ENCODE measurements at regions not wholly inside any gene's neighbourhood (a gene's known extent, or its start where the extent isn't known, plus 50 kb on each side); places are given as distances from the start of the nearest gene placed in this dataset.
"Not testable (repeated sequence)": the region's sequence is repeated elsewhere in the genome, so short reads cannot be mapped to it uniquely, and the experiment has no call there.

GRCh38 chr6:55034752-55035151 lies 139.6 kb upstream of the HCRTR2 start:
- Histone ChIP-seq H3K4me3 (no peak overlapping the region), H3K27me3 (no peaks in the 10 kb centered on the region), H3K4me1 (no peaks in the 10 kb centered on the region), H3K27ac (no peak overlapping the region), H3K36me3 (no peaks in the 10 kb centered on the region), H3K9me3 (replicated peaks) (no peaks in the 10 kb centered on the region)
- no peak for DNase-seq

DNA sequence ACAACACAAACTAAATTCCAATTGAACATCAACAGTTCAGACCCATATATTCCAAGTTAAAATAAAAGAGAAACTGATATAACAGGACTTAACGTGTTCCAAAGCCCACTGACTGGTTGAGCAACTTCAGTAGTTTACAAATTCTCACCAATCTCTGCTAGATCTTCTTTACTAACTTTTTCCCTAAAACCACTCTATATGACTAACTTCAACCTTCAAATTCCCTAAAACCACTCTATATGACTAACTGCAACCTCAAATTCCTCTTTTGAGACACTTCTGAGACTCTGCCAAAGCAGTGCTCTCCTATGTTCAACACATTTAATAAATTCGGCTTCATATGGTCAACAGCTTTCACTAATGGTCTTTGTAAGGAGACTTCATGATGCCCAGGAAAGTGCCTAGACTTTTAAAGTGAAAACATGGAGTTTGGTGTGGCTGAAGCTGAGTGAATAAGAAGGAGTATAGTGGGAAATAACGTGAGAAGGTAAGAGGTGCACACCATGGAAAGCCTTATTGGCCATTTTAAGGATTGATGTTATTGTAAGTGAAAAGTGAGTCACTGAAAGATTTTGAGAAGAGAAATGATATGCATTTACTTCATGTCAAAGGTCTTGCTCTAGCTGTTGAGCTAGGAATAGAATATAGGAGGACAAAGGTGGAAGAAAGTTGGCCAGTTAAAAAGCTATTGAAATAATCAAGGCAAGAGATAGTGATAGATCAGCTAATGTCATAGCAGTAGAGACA lies 134.0 kb upstream of the HCRTR2 start:
- no peaks in the 10 kb centered on the region for H3K27me3 ChIP-seq
- no peak overlapping the region for H3K4me3 ChIP-seq
- no peaks in the 10 kb centered on the region for H3K9me3 ChIP-seq (replicated peaks)
- H3K4me1 ChIP-seq = no peaks in the 10 kb centered on the region
- no peak overlapping the region for H3K27ac ChIP-seq
- no peaks in the 10 kb centered on the region for H3K36me3 ChIP-seq
- DNase-seq = no peak

- Histone ChIP-seq H3K27me3 (no peaks in the 10 kb centered on the region), H3K9me3 (replicated peaks) (no peaks in the 10 kb centered on the region), H3K4me3 (no peak overlapping the region), H3K4me1 (no peaks in the 10 kb centered on the region), H3K27ac (no peak overlapping the region), H3K36me3 (no peaks in the 10 kb centered on the region)
- DNase-seq = peak in 1 of 2 experiments; percentile 18
These were observed 127.4 kb upstream of the HCRTR2 start for GRCh38 chr6:55046869-55047422.

DNA sequence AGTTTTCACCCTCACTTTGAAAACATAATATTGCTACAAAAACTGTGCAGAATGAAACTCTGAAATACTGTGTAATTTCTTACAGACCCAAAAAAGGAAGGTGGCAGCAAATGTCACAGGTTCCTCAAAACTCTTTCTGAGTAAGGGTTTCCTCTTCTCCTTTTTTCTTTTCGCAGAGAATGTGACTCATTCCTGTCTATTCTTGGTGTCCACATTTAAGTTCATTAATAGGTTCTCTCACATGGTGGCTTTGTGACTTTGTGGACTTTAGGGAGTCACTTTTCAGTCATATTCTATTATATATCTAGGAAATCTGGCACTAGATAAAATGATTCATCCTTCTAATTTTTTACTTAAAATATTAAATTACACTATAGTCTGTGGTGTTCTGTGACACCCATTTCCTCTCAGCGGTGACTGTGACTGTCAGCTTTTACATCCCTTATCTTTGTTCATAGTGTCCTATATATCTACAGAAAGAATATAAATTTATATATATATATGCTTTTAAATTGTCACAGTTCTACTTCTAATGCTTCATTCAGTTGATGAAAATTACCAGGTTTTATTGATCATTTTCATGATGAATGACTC lies 126.8 kb upstream of the HCRTR2 start:
- Histone ChIP-seq H3K27me3 (no peaks in the 10 kb centered on the region), H3K9me3 (replicated peaks) (no peaks in the 10 kb centered on the region), H3K4me3 (no peak overlapping the region), H3K27ac (no peak overlapping the region), H3K36me3 (no peaks in the 10 kb centered on the region), H3K4me1 (no peaks in the 10 kb centered on the region)
- DNase-seq = no peak

- Histone ChIP-seq H3K27ac (no peak overlapping the region), H3K36me3 (no peaks in the 10 kb centered on the region), H3K27me3 (no peaks in the 10 kb centered on the region), H3K4me3 (no peak overlapping the region), H3K9me3 (replicated peaks) (no peaks in the 10 kb centered on the region), H3K4me1 (no peaks in the 10 kb centered on the region)
- no peak for DNase-seq
These were observed 124.4 kb upstream of the HCRTR2 start for GRCh38 chr6:55049866-55050265.

- Histone ChIP-seq H3K4me3 (no peak overlapping the region), H3K4me1 (no peaks in the 10 kb centered on the region), H3K27me3 (no peaks in the 10 kb centered on the region), H3K9me3 (replicated peaks) (no peaks in the 10 kb centered on the region), H3K36me3 (no peaks in the 10 kb centered on the region), H3K27ac (no peak overlapping the region)
- no peak for DNase-seq
These were observed 121.5 kb upstream of the HCRTR2 start for GRCh38 chr6:55052846-55053245.

DNA sequence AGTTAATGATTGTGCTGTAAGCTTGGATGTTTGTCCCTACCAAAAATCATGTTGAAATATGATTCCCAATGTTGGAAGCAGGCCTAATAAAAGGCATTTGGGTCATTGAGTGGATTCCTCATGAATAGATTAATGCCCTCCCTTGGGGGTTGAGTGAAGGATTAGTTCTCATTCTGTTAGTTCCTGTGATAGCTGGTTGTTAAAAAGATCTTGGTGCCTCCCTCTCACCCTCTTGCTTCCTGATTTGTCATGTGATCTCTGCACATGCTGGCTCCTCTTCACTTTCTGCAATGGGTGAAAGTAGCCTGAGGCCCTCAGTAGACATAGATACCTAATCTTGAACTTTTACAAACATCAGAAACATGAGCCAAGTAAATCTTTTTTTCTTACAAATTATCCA lies 115.6 kb upstream of the HCRTR2 start:
- Histone ChIP-seq H3K36me3 (no peaks in the 10 kb centered on the region), H3K27ac (no peak overlapping the region), H3K27me3 (no peaks in the 10 kb centered on the region), H3K4me1 (no peaks in the 10 kb centered on the region), H3K9me3 (replicated peaks) (no peaks in the 10 kb centered on the region), H3K4me3 (no peak overlapping the region)
- peak in 1 of 2 experiments; percentile 13 for DNase-seq

GRCh38 chr6:55064711-55065420 lies 109.4 kb upstream of the HCRTR2 start:
- no peak for DNase-seq
- no peak overlapping the region for H3K27ac ChIP-seq
- no peak overlapping the region for H3K4me3 ChIP-seq
- no peaks in the 10 kb centered on the region for H3K4me1 ChIP-seq
- no peaks in the 10 kb centered on the region for H3K9me3 ChIP-seq (replicated peaks)
- H3K36me3 ChIP-seq = no peaks in the 10 kb centered on the region
- no peaks in the 10 kb centered on the region for H3K27me3 ChIP-seq

- H3K27ac ChIP-seq = no peak overlapping the region
- no peaks in the 10 kb centered on the region for H3K27me3 ChIP-seq
- peak; percentile 4 to 38 for DNase-seq
- no peaks in the 10 kb centered on the region for H3K4me1 ChIP-seq
- H3K9me3 ChIP-seq (replicated peaks) = no peaks in the 10 kb centered on the region
- H3K4me3 ChIP-seq = no peak overlapping the region
- no peaks in the 10 kb centered on the region for H3K36me3 ChIP-seq
These were observed 105.1 kb upstream of the HCRTR2 start for GRCh38 chr6:55069132-55069781.

- Histone ChIP-seq H3K4me3 (no peak overlapping the region), H3K27ac (no peak overlapping the region), H3K27me3 (no peaks in the 10 kb centered on the region), H3K4me1 (no peaks in the 10 kb centered on the region), H3K9me3 (replicated peaks) (no peaks in the 10 kb centered on the region), H3K36me3 (no peaks in the 10 kb centered on the region)
- DNase-seq = no peak
These were observed 92.3 kb upstream of the HCRTR2 start for GRCh38 chr6:55082021-55082420.

DNA sequence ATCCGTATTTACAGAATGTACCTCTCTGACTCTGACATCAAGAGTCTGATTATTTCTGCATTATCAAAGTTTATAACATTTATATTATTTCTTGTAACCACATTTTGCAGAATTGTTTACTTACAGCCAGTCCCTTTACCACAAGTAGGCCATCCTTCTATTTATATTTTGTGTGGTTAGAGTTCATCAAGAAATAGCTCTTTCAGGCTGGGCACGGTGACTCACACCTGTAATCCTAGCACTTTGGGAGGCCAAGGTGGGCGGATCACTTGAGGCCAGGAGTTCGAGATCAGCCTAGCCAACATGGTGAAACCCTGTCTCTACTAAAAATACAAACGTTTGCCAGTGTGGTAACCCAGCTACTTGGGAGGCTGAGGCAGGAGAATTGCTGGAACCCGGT lies 86.3 kb upstream of the HCRTR2 start:
- not testable (repeated sequence) for H3K4me1 ChIP-seq; H3K27me3 ChIP-seq; DNase-seq; H3K27ac ChIP-seq; H3K36me3 ChIP-seq; H3K9me3 ChIP-seq (replicated peaks); H3K4me3 ChIP-seq

DNA sequence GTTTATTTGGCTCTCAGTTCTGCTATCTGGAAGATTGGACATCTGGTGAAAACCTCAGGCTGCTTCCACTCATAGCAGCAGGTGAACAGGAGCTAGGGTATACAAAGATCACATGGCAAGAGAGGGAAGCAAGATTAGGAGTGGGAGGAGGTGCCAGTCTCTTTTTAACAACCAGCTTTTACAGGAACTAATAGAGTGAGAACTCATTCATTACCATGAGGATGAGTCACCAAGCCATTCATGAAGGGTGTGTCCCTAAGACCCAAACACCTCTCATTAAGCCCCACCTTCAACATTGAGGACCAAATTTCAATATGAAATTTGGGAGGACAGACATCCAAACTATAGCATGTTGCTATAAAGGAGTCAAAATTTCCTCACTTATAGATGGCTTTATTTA lies 85.4 kb upstream of the HCRTR2 start:
- H3K27ac ChIP-seq = no peak overlapping the region
- H3K4me1 ChIP-seq = no peaks in the 10 kb centered on the region
- H3K9me3 ChIP-seq (replicated peaks) = no peaks in the 10 kb centered on the region
- H3K4me3 ChIP-seq = no peak overlapping the region
- no peaks in the 10 kb centered on the region for H3K36me3 ChIP-seq
- no peak for DNase-seq
- H3K27me3 ChIP-seq = no peaks in the 10 kb centered on the region

DNA sequence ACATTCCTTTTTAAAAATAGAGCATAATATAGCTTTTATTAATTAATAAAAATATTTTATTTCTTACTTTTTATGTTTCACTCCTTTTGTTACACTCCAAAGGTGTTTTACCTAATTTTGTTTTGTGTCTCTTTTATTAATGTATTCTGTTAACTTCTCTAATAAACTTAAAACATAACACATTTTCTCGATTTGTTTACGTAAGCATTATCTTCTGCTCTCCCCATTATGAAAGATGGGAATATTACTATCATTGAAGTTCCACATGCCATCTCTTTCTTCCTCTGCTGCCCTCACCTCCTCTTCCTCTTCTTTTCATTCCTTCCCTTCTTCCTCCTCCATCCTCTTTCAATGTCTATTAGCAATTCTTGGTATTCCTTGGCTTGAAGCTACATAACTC lies 85.0 kb upstream of the HCRTR2 start:
- H3K4me3 ChIP-seq = no peak overlapping the region
- H3K36me3 ChIP-seq = no peaks in the 10 kb centered on the region
- H3K27ac ChIP-seq = no peak overlapping the region
- no peaks in the 10 kb centered on the region for H3K9me3 ChIP-seq (replicated peaks)
- H3K27me3 ChIP-seq = no peaks in the 10 kb centered on the region
- H3K4me1 ChIP-seq = no peaks in the 10 kb centered on the region
- DNase-seq = no peak

DNA sequence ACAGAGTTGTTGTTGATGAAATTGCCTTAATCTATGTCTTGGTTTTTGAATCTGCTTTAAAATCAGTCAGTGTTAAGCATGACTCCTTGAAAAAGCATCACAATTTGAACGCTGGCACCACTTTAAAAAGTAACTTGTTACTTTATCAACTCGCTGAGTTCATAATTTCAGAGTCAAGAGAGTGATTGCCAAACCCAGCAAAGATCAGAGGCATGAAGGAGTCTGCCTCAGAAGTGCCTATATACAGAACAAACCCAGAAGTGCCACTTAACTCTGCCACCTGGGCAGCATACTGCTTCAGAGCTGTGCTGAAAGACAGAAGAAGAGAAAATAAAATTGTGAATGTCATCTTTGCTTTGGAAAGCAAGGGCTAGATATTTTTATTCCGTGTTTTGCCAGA lies 73.6 kb upstream of the HCRTR2 start:
- H3K36me3 ChIP-seq = no peaks in the 10 kb centered on the region
- no peaks in the 10 kb centered on the region for H3K4me1 ChIP-seq
- H3K27me3 ChIP-seq = no peaks in the 10 kb centered on the region
- no peaks in the 10 kb centered on the region for H3K9me3 ChIP-seq (replicated peaks)
- no peak for DNase-seq
- no peak overlapping the region for H3K4me3 ChIP-seq
- no peak overlapping the region for H3K27ac ChIP-seq

GRCh38 chr6:55101157-55101556 lies 73.2 kb upstream of the HCRTR2 start:
- Histone ChIP-seq H3K4me1 (no peaks in the 10 kb centered on the region), H3K27ac (no peak overlapping the region), H3K9me3 (replicated peaks) (no peaks in the 10 kb centered on the region), H3K36me3 (no peaks in the 10 kb centered on the region), H3K27me3 (no peaks in the 10 kb centered on the region), H3K4me3 (no peak overlapping the region)
- no peak for DNase-seq
